GM12875 (cell line): ENCODE measurements at regions not wholly inside any gene's neighbourhood (a gene's known extent, or its start where the extent isn't known, plus 50 kb on each side); places are given as distances from the start of the nearest gene placed in this dataset.

Experiments used
- H3K4me3 ChIP-seq: one replicate; pipeline ENCODE4 v1.5.1; 2011; ENCODE audit warnings: low read depth, low read length, control low read depth
- TF ChIP-seq, protein P1 (sequence below): IDR thresholded peaks from 2 replicates; pipeline ENCODE4 v1.5.1; 2011; ENCODE audit warnings: low read depth, mild to moderate bottlenecking, control low read depth, inconsistent platforms, low read length, moderate library complexity, borderline replicate concordance; ENCODE audit not compliant: insufficient read depth

DNA sequence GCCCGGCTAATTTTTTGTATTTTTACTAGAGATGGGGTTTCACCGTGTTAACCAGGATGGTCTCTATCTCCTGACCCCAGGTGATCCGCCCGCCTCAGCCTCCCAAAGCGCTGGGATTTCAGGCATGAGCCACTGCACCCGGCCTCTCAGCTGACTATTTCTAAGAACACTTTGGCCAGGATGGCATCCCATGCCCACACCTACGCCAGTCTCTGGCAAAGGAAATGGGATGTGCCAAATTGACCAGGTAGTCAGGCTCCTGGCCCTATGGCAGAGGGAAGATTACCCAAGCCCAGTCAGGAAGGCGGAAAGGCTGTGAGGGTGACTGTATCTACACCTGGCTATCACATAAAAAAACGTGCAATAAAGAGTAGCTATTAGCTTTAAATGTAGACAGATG lies 94.1 kb upstream of the DUSP5 start:
- no peak overlapping the region for H3K4me3 ChIP-seq
- TF ChIP-seq, protein P1, sequence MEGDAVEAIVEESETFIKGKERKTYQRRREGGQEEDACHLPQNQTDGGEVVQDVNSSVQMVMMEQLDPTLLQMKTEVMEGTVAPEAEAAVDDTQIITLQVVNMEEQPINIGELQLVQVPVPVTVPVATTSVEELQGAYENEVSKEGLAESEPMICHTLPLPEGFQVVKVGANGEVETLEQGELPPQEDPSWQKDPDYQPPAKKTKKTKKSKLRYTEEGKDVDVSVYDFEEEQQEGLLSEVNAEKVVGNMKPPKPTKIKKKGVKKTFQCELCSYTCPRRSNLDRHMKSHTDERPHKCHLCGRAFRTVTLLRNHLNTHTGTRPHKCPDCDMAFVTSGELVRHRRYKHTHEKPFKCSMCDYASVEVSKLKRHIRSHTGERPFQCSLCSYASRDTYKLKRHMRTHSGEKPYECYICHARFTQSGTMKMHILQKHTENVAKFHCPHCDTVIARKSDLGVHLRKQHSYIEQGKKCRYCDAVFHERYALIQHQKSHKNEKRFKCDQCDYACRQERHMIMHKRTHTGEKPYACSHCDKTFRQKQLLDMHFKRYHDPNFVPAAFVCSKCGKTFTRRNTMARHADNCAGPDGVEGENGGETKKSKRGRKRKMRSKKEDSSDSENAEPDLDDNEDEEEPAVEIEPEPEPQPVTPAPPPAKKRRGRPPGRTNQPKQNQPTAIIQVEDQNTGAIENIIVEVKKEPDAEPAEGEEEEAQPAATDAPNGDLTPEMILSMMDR: no peak

DNA sequence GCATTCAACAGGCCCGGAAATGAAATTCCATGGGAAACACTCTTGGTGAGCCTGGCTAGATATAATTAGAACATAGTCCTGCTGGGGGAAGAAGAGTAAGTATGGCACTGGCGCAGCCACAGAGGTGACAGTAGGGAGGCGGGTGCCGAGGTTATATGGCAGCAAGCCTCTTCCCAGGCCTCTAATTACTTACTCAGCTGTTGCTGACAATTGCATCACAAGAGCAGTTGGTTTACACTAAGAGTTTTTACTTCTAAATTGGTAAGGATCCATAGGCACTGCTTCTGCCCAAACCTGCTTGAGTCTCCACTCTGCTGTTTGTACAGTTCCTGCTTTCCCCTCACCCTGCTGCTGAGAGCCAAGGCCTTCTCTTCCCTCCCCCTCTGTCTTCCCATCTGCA lies 93.3 kb upstream of the DUSP5 start:
- no peak overlapping the region for H3K4me3 ChIP-seq
- TF ChIP-seq, protein P1: no peak

DNA sequence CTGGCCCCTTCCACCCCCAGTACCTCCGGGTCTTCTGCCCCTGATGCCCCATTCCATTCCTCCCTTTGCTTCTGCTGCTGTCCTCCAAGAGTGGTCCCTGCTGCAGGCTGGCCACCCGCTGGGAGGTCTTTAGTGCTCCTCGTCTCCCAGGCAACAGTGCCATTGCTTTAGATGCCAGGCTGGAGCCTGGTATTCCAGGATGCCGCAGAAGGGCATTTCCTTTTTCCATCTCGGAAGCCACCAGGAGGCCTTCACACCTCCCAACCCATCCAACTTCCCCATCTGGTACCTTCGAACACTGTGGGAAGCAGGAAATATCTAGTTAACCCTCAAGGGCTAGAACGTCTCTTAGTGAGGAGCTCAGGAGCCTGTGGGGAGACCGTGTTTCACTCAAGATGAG lies 92.9 kb upstream of the DUSP5 start:
- TF ChIP-seq, protein P1: no peak
- no peak overlapping the region for H3K4me3 ChIP-seq

DNA sequence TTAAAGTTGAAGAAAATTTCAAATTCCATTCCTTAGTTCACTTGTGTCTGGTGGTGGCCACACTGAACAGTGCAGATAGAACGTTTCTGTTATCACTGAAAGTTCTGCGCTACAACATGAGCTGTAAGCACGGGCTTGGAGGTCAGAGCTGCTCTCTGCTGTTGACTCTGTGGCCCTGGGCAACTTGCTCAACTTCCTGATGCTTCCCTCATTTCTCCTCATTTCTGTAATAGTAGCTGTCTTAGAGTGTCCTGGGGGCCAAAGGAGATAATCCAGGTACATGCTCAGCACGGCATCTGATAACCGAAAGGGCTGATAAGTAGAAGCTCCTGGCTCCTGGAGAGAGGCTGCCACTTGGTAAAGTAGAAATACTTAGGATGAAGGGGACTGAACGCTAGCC lies 92.3 kb upstream of the DUSP5 start:
- TF ChIP-seq, protein P1: no peak
- no peak overlapping the region for H3K4me3 ChIP-seq

DNA sequence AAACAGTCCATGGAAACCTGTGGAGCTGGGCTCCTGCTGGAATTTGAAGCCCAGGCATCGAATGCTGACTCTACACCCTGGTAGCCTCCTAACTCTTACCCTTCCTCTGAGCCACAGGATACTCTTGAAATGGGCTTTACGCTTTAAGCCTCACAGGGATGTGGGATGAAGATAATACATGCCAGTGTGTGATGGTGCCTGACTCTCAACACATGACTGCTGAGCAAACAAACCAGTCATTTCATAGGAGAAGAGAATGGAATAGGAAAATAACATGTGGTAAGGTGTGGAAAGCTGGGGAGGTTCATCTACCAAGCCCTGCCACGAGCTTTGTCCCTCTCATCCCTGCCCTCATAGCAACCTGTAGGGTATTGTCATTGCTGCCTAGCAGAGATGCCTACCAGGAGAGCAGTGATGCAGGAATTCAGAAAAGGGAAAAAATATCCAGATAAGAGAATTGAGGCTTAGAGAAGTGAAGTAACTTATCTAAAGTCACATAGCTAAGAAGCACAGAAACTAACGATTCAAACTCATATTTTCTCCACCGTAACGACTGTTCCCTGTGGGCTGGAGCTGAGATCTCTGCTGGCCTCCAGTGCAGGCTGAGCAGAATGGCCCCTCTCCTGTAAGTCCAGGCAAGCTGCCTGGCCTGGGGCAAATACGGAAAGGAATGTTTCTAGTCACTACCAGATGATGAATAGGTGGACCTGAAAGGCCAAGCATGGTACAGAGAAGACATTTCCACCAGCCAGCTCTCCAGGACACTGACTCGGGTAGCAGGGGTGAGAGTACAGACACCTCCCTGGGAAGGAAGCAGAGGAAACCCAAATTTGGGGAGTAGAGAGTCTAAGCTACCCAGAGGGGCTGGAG lies 90.2 kb upstream of the DUSP5 start:
- no peak overlapping the region for H3K4me3 ChIP-seq
- TF ChIP-seq, protein P1: no peak

DNA sequence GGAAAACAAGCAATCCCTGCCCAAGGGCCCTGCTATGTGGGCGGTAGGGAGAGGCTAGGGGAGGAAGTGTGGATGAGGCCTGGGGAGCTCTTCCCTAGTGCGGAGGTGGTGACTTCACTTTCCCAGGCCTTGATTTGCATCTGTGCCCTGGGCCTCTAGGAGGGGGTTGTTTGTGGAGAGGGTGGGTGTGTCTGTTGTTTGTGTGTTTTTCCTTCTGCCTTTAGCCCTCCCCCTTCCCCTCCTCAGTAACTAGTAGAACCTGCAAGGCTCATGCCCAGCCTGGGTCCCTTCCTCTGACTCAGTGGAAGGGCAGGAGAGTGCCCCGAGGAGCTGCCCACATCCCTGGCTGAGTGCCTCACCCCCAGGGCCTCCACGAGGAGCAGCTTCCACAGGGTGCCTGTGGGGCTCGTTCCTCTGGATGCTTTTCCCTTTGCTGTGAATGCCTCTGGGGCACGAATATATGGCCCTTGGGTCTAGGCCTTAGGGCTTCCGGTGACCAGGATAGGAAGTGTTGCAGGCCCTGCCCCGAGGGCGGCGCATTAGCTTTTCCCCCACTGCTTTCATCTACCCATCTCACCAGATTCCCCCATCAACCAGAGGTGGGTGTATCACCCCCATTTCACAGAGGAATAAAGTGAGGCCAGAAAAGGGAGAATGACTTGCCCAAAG lies 89.4 kb upstream of the DUSP5 start:
- H3K4me3 ChIP-seq: no peak overlapping the region
- TF ChIP-seq, protein P1: no peak

DNA sequence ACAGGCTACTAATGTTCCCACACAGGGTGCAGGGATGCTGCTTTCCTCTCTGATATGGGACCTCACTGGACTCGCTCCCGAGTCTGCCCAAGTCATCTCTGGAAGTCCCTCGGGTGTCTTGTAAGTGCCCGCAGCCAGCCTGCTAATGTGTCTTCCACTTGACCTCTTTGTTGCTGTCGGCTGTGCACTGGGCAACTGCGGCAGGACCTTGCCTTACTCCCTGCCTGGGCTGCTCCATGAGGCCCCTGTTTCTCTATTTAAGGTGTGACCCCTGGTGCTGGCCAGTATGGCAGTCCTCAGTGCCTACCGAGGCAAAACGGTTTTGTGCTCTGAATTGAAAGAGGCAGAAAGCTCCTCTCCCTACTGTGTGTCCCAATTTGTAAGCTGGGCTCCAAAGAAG lies 88.8 kb upstream of the DUSP5 start:
- TF ChIP-seq, protein P1: no peak

More for the DNA sequence above, 88.8 kb upstream of the DUSP5 start:
- no peak overlapping the region for H3K4me3 ChIP-seq
